Adrenal gland (tissue), 9 donors: ENCODE measurements at regions not wholly inside any gene's neighbourhood (a gene's known extent, or its start where the extent isn't known, plus 50 kb on each side); places are given as distances from the start of the nearest gene placed in this dataset.

ENCODE experiments used
- DNase-seq, 7 donors: peaks; one replicate each; pipeline ENCODE4 v3.0.0-alpha.2; 2019 to 2020
- H3K27ac ChIP-seq, 5 donors: fragments of 200-600 bp; sonication (generic) in 4 of 5; 1 replicate in 3 of 5; 2 replicates in 2 of 5; pipeline versions ENCODE4 v1.5.1 to v1.8.0; 2016 to 2020; ENCODE audit warnings: mild to moderate bottlenecking in 1 of 5
- H3K27me3 ChIP-seq: fragments of 200-600 bp; 2 replicates; pipeline ENCODE4 v1.8.0; 2021
- H3K36me3 ChIP-seq, 2 donors: fragments of 200-600 bp; replicated peaks in 1 of 2; 1 replicate in 1 of 2; 2 replicates in 1 of 2; pipeline versions ENCODE4 v1.5.1 to v1.8.0; 2018 to 2022
- H3K4me1 ChIP-seq, 2 donors: fragments of 200-600 bp; replicated peaks in 1 of 2; 1 replicate in 1 of 2; 2 replicates in 1 of 2; pipeline versions ENCODE4 v1.5.1 to v1.8.0; 2018 to 2021
- H3K4me3 ChIP-seq, 4 donors: fragments of 200-600 bp; sonication (generic) in 3 of 4; one replicate each; pipeline ENCODE4 v1.5.1; 2016 to 2018
- H3K9me3 ChIP-seq, 3 donors: fragments of 200-600 bp; sonication (generic) in 1 of 3; replicated peaks in 1 of 3; 1 replicate in 2 of 3; 2 replicates in 1 of 3; pipeline versions ENCODE4 v1.5.1 to v1.8.0; 2016 to 2021
- CTCF ChIP-seq, 6 experiments: fragments of 450-650 bp in 4 of 6; fragments of 200-600 bp in 2 of 6; sonication (generic) in 1 of 6; IDR thresholded peaks; 1 replicate in 5 of 6; 2 replicates in 1 of 6; pipeline versions ENCODE4 v1.5.1 to v1.8.0; 2016 to 2021; ENCODE audit warnings: antibody characterized with exemption in 6 of 6, mild to moderate bottlenecking in 2 of 6, moderate library complexity in 1 of 6
- POLR2A ChIP-seq, 2 donors: fragments of 450-650 bp; IDR thresholded peaks; one replicate each; pipeline ENCODE4 v1.6.1; 2017; ENCODE audit warnings: antibody characterized with exemption in 2 of 2, mild to moderate bottlenecking in 2 of 2, moderate library complexity in 1 of 2
- WGBS, 4 donors: extraction: QIAGEN DNeasy Blood & Tissue Kit in 2 of 4; methylation state at CpG; one replicate each; pipeline versions ENCODE4 v1.1.5 to v1.1.7; 2013 to 2017; 5-methylcytosine and 5-hydroxymethylcytosine counted together
- intact Hi-C, 2 donors: fragments of 100-400 bp; cut with DNase I; formaldehyde crosslinking; loops; one replicate each; pipeline versions ENCODE4 v1.14.1 to v1.15.0; 2022 to 2023
- donor health status: healthy with polysubstance abuse.
- donor health status: Bipolar disorder and iron deficiency.
- donor health status: DM: yes; HTN: yes; CAD: no.
- donor health status: DM: no; HTN: no; CAD: no.
- donor health status: DM: no; HTN: no; CAD: no.

GRCh38 chr13:18947376-18947977 is 234.1 kb downstream of the TUBA3C start:
- Histone ChIP-seq H3K36me3 (no peaks in the 10 kb centered on the region), H3K27ac (no peak overlapping the region), H3K4me1 (no peaks in the 10 kb centered on the region), H3K27me3 (peaks cover 3% of the 10 kb centered on the region), H3K9me3 (no peaks in the 10 kb centered on the region), H3K4me3 (no peak overlapping the region)
- 74 to 91% (median 82%) methylated on average over 3 of the region's 3 CpGs for WGBS, 4 donors
- DNase-seq, result peak in 1 of 7 donors; percentile 38
- TF ChIP-seq CTCF (IDR thresholded peaks at IDR 0.05), result no peak
- no peak for TF ChIP-seq POLR2A (IDR thresholded peaks at IDR 0.05)
- intact Hi-C loops, result no loop called here

- 52 to 80% (median 59%) methylated on average over 2 to 7 of the region's 7 CpGs for WGBS, 4 donors
Measured at GRCh38 chr13:18946738-18947137, 234.9 kb downstream of the TUBA3C start.

GRCh38 chr13:18944501-18945068 is 237.0 kb downstream of the TUBA3C start:
- Histone ChIP-seq H3K36me3 (no peaks in the 10 kb centered on the region), H3K4me1 (no peaks in the 10 kb centered on the region), H3K4me3 (no peak overlapping the region), H3K27me3 (peaks cover 3% of the 10 kb centered on the region), H3K9me3 (no peaks in the 10 kb centered on the region), H3K27ac (no peak overlapping the region)
- peak in 1 of 7 donors; percentile 15 for DNase-seq
- TF ChIP-seq CTCF (IDR thresholded peaks at IDR 0.05) (no peak), POLR2A (IDR thresholded peaks at IDR 0.05) (no peak)
- intact Hi-C loops, result no loop called here
- 85 to 87% (median 85%) methylated on average over 10 to 29 of the region's 29 CpGs for WGBS, 4 donors

More at GRCh38 chr13:18946738-18947137, 234.9 kb downstream of the TUBA3C start:
- TF ChIP-seq POLR2A (IDR thresholded peaks at IDR 0.05), result no peak
- Histone ChIP-seq H3K9me3 (no peaks in the 10 kb centered on the region), H3K27me3 (peaks cover 3% of the 10 kb centered on the region), H3K36me3 (no peaks in the 10 kb centered on the region), H3K4me3 (no peak overlapping the region), H3K4me1 (no peaks in the 10 kb centered on the region), H3K27ac (no peak overlapping the region)
- intact Hi-C loops, result no loop called here
- peak in 1 of 7 donors; percentile 36 for DNase-seq

- DNase-seq, result peak in 2 of 7 donors; percentile 14 to 36
Measured at GRCh38 chr13:18943721-18944391, 237.8 kb downstream of the TUBA3C start.

More at GRCh38 chr13:18943721-18944391, 237.8 kb downstream of the TUBA3C start:
- Histone ChIP-seq H3K4me1 (no peaks in the 10 kb centered on the region), H3K27ac (no peak overlapping the region), H3K27me3 (peaks cover 3% of the 10 kb centered on the region), H3K36me3 (no peaks in the 10 kb centered on the region), H3K4me3 (no peak overlapping the region), H3K9me3 (no peaks in the 10 kb centered on the region)
- 83 to 90% (median 86%) methylated on average over 17 to 47 of the region's 47 CpGs for WGBS, 4 donors
- intact Hi-C loops, result no loop called here
- no peak for TF ChIP-seq POLR2A (IDR thresholded peaks at IDR 0.05)
- no peak for TF ChIP-seq CTCF (IDR thresholded peaks at IDR 0.05)
